AG04450 (cell line): ENCODE measurements at regions not wholly inside any gene's neighbourhood (a gene's known extent, or its start where the extent isn't known, plus 50 kb on each side); places are given as distances from the start of the nearest gene placed in this dataset.

Experiments used
- CTCF ChIA-PET: fragments of 300-600, 350-600 bp; formaldehyde crosslinking; extraction: SDS; loops from one replicate; lab custom pipeline; 2022; ENCODE audit warnings: antibody characterized with exemption, inconsistent platforms; lab: Charles Lee
- POLR2A ChIA-PET: fragments of 350-600 bp; formaldehyde crosslinking; extraction: SDS; loops from one replicate; lab custom pipeline; 2021; ENCODE audit warnings: antibody characterized with exemption, inconsistent platforms; lab: Yijun Ruan, JAX
- DNase-seq: peaks from one replicate; pipeline ENCODE4 v3.0.0-alpha.2; 2011; ENCODE audit warnings: low read depth, low spot score
- H3K27ac ChIP-seq: one replicate; pipeline ENCODE4 v1.5.1; 2012; ENCODE audit warnings: low read depth, low read length, control low read depth
- H3K27me3 ChIP-seq: one replicate; pipeline ENCODE4 v1.6.0; 2012; ENCODE audit warnings: low read length; ENCODE audit not compliant: control insufficient read depth, insufficient read depth
- H3K4me3 ChIP-seq: 2 replicates; pipeline ENCODE4 v1.5.1; 2011; ENCODE audit warnings: mild to moderate bottlenecking, low read depth, low read length, control low read depth
- H3K9me3 ChIP-seq: 2 replicates; pipeline ENCODE4 v1.5.1; 2012; ENCODE audit warnings: low read length; ENCODE audit not compliant: control insufficient read depth, insufficient read depth
- TF ChIP-seq, protein P1 (sequence below): IDR thresholded peaks from 2 replicates; pipeline ENCODE4 v1.5.1; 2011; ENCODE audit warnings: low read depth, low read length, control low read depth, inconsistent platforms

DNA sequence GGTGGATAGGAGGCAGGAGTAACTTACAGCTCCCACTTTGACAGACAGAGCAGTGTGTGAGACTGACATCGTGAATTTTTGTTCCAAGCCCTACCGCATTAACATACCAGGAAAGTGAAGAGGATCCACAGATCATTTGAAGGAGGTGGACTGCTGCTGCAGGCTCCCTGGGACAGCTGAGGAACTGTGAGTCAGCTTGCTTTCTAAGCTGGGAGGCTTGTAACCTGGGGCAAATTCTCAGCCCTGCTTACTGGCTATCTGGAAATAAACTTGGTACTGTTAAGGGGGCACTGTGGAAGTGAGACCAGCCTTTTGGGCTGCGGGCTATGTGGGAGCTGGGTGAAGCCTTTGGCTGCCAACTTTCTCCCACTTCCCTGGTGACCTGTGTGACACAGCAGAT, 1202.5 kb downstream of the DNAJB9 start:
- TF ChIP-seq, protein P1, sequence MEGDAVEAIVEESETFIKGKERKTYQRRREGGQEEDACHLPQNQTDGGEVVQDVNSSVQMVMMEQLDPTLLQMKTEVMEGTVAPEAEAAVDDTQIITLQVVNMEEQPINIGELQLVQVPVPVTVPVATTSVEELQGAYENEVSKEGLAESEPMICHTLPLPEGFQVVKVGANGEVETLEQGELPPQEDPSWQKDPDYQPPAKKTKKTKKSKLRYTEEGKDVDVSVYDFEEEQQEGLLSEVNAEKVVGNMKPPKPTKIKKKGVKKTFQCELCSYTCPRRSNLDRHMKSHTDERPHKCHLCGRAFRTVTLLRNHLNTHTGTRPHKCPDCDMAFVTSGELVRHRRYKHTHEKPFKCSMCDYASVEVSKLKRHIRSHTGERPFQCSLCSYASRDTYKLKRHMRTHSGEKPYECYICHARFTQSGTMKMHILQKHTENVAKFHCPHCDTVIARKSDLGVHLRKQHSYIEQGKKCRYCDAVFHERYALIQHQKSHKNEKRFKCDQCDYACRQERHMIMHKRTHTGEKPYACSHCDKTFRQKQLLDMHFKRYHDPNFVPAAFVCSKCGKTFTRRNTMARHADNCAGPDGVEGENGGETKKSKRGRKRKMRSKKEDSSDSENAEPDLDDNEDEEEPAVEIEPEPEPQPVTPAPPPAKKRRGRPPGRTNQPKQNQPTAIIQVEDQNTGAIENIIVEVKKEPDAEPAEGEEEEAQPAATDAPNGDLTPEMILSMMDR, result no peak
- ChIA-PET POLR2A (no interaction called here), CTCF (no interaction called here)
- no peak for DNase-seq
- no peak overlapping the region for H3K4me3 ChIP-seq
- H3K9me3 ChIP-seq, result peaks cover 12% of the 10 kb centered on the region
- H3K27me3 ChIP-seq, result no peaks in the 10 kb centered on the region
- H3K27ac ChIP-seq, result no peak overlapping the region

- no peaks in the 10 kb centered on the region; the same call in 1 of the 2 replicates for H3K9me3 ChIP-seq
- H3K27me3 ChIP-seq, result no peaks in the 10 kb centered on the region
- no peak overlapping the region for H3K4me3 ChIP-seq
- no peak for DNase-seq
- H3K27ac ChIP-seq, result no peak overlapping the region
- ChIA-PET CTCF (no interaction called here), POLR2A (no interaction called here)
- TF ChIP-seq, protein P1, result no peak
These were observed 1213.1 kb downstream of the DNAJB9 start for GRCh38 chr7:109782806-109783205.

GRCh38 chr7:109806548-109806947, 1236.9 kb downstream of the DNAJB9 start:
- POLR2A ChIA-PET, result no interaction called here
- Histone ChIP-seq H3K27ac (no peak overlapping the region), H3K27me3 (no peaks in the 10 kb centered on the region), H3K4me3 (no peak overlapping the region), H3K9me3 (no peaks in the 10 kb centered on the region)
- CTCF ChIA-PET, result no interaction called here
- no peak for DNase-seq
- TF ChIP-seq, protein P1, result no peak

- ChIA-PET CTCF (interaction anchor here (0.8 kb wide), 1 partner anchor 1092 kb away, joined by 3 read pairs; no protein-coding TSS in a partner anchor), POLR2A (no interaction called here)
- H3K4me3 ChIP-seq, result no peak overlapping the region
- no peaks in the 10 kb centered on the region; the same call in 1 of the 2 replicates for H3K9me3 ChIP-seq
- no peak overlapping the region for H3K27ac ChIP-seq
- no peaks in the 10 kb centered on the region for H3K27me3 ChIP-seq
- TF ChIP-seq, protein P1, result no peak
- DNase-seq, result no peak
These were observed 1251.5 kb downstream of the DNAJB9 start for GRCh38 chr7:109821156-109821555.

GRCh38 chr7:109834851-109835250, 1256.1 kb upstream of the LRRN3 start:
- POLR2A ChIA-PET, result no interaction called here

More at GRCh38 chr7:109834851-109835250, 1256.1 kb upstream of the LRRN3 start:
- CTCF ChIA-PET, result no interaction called here
- Histone ChIP-seq H3K9me3 (no peaks in the 10 kb centered on the region; the same call in 1 of the 2 replicates), H3K27ac (no peak overlapping the region), H3K27me3 (no peaks in the 10 kb centered on the region), H3K4me3 (no peak overlapping the region)
- TF ChIP-seq, protein P1, result no peak
- DNase-seq, result no peak
